NCI-H82 (cell line): ENCODE measurements at regions not wholly inside any gene's neighbourhood (a gene's known extent, or its start where the extent isn't known, plus 50 kb on each side); places are given as distances from the start of the nearest gene placed in this dataset.
"Not testable (repeated sequence)": the region's sequence is repeated elsewhere in the genome, so short reads cannot be mapped to it uniquely, and the experiment has no call there.

Source experiments
- DNase-seq: peaks from one replicate; lab custom pipeline; 2025; lab: John Stamatoyannopoulos, UW

DNA sequence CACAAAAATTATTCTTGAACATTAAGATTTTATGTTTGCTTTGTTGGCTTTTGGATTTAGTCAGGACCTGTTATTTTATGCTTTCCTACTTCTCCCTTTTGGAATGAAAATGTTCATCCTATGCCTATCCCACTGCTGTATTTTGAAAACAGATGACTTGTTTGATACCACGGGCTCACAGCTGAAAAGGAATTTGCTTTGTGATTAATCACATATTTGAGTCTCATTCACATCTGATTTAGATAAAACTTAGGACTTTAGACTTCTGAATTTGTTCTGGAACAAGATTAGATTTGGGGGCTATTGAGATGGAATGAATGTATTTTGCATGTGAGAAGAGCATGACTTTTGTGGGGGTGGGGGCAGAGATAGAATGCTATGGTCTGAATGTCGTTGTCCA is 1012.6 kb downstream of the CDH11 start:
- no peak for DNase-seq

GRCh38 chr16:64102654-64103053 is 1019.2 kb downstream of the CDH11 start:
- no peak for DNase-seq

GRCh38 chr16:64098451-64098850 is 1023.4 kb downstream of the CDH11 start:
- no peak for DNase-seq

GRCh38 chr16:64096689-64097088 is 1025.2 kb downstream of the CDH11 start:
- DNase-seq: no peak

DNA sequence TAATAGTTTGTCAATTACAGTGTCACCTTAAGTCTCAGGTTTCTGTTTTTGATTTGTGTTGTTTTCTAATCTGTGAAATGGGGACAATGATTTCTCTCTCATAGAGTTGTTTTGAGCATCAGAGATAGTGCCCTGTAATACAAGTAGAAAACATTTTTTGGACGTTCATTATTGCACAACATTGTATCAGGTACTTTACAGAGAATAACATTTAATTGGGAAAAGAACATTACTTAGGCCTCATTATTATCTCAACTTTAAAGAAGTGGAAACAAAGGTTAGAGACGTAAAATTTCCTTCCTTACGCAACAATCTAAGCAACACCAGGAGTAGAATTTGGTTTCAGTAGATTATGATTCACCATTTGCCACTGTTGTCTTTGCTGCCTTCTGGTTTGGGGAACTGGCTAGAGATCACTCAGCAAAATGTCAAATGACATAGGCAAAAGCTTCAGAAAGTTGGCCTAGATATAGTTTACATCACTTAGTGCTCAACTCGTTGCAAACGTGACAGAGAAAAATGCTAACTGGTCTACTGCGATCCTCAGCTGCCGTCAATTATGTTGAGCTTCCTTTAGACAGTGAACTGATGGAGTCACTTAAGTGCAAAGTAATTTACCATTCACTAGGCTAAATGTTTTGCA is 1026.8 kb downstream of the CDH11 start:
- no peak for DNase-seq

- DNase-seq: peak; percentile 3
These were observed 1027.5 kb downstream of the CDH11 start for GRCh38 chr16:64094181-64094965.

DNA sequence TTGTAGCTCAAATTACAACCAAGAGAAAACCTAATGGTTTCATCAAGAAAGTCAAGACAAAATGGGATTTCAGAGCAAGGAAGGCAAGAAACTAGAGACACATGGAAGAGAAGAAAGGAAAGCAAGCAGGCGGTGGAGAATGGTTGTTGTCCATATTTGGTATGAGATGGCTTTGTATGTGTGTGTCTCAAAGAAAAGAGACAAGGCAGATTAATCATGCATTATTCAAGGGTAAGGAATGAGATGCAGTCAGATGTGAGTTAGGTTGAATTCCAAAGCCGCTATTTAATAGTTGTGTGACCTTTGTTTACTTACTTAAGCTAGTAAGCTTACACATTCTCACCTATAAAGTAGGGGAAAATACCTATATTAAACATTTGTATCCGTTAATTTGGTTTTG is 1029.6 kb downstream of the CDH11 start:
- no peak for DNase-seq

- peak; percentile 30 for DNase-seq
These were observed 1031.5 kb downstream of the CDH11 start for GRCh38 chr16:64090327-64090726.

DNA sequence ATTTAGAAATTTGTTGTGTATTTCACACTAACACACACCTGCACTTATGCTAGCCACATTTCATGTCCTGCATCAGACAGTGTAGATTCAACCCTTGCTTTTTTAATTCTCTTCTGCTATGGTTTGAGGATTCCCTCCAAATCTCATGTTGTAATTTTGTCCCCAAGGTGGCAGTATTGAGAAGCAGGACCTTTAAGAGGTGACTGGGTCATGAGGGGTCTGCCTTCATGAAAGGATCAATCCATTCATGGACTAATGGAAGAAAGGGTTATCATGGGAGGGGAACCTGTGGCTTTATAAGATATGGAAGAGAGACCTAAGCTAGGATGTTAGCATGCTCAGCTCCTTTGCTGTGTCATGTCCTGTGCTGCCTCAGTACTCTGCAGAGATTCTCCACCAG is 1032.2 kb downstream of the CDH11 start:
- peak; percentile 77 for DNase-seq

DNA sequence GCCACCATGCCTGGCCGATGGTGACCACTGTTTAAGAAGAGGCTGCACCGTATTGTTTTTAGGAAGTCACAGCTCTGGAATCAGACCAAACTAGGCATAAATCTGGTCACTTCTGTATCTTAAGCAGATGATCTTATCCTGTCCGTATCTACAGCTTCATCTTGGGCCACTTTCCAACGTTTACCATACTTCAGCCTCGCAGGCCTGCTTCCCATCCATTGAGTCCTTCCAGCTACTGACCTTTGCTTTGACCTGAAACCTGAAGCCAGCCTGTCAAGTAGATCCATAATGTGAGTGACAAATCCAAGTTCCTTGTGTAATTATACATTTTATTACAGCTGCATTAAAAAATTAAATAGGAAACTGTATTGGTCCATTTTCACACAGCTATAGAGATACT is 1033.0 kb downstream of the CDH11 start:
- DNase-seq: no peak

DNA sequence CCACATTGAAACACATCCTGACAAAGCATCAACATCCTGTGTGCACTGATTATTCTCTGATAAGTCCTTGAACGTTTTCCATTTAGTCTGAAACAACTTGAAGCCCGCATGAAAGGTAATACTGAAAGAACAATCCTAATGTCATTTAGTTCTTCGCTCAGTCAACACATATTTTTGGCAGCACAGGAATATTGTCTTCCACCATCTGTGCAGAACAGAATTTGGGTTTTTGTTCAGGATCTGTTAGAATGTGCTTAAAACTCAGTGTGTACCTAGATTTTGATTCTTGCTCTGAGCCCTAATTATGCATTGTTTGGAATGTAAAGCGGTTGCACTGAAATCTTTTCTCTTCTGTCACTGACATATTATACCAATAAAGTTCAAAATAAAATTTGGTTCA is 1036.6 kb downstream of the CDH11 start:
- no peak for DNase-seq

GRCh38 chr16:64084706-64085105 is 1037.2 kb downstream of the CDH11 start:
- DNase-seq: no peak

- no peak for DNase-seq
These were observed 1038.3 kb downstream of the CDH11 start for GRCh38 chr16:64083428-64084129.

DNA sequence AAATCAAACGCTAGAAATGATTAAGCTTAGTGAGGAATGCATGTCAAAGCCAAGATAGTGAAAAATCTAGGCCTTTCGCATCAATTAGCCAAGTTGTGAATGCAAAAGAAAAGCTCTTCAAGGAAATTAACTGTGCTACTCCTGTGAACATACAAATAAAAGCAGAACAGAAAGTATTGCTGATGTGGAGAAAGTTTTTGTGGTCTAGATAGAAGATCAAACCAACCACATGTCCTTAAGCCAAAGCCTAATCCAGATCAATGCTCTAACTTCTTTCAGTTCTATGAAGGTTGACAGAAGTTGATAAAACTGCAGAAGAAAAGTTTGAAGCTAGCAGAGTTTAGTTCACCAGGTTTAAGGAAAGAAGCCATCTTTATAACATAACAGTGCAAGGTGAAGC is 1044.6 kb downstream of the CDH11 start:
- no peak for DNase-seq

GRCh38 chr16:64074706-64075105 is 1047.2 kb downstream of the CDH11 start:
- DNase-seq: no peak

DNA sequence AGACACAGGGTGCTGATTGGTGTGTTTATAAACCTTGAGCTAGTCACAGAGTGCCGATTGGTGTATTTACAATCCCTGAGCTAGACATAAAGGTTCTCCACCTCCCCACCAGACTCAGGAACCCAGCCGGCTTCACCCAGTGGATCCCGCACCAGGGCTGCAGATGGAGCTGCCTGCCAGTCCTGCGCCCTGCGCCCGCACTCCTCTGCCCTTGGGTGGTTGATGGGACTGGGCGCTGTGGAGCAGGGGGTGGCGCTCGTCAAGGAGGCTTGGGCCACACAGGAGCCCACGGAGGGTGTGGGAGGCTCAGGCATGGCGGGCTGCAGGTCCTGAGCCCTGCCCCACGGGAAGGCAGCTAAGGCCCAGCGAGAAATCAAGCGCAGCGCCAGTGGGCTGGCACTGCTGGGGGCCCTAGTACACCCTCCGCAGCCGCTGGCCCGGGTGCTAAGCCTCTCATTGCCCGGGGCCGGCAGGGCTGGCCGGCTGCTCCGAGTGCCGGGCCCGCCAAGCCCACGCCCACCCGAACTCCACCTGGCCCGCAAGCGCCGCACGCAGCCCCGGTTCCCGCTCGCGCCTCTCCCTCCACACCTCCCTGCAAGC is 1049.6 kb downstream of the CDH11 start:
- not testable (repeated sequence) for DNase-seq

DNA sequence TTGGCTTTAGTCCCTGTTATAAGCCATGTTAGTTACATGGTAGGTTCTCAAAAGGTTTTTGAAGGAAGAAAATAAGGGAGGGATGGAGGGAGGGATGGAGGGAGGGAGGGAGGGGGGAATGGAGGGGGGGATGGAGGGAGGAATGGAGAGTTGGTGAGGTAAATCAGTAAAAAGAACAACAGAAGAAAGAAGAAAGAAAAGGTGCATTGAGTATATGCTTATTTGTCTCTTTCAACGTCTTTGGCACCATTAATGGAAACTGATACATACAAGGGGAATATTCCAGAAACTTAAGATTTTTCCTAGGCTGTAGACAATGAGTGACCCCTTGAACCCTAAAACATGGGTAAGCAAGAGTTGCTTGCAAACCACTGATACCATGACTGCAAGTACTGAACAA is 1056.3 kb downstream of the CDH11 start:
- DNase-seq: no peak

DNA sequence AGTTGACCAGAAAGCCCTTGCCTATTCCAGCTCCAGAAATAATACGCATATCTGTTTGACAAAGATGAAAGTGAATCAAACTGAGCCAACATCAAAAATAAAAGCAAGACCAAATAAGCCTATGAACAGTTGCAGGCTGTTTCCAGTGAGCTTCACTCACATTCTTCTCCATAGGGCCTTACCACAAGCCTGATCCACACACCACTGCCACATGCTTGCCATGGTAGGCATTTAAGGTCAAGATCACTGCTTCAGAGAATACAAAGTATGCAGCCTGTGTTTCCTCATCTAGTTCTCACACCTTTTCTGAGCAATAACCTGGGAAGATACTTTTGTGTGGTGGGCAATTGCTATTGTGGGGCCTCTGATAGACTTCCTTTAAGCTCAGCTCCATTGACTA is 1060.2 kb downstream of the CDH11 start:
- no peak for DNase-seq

DNA sequence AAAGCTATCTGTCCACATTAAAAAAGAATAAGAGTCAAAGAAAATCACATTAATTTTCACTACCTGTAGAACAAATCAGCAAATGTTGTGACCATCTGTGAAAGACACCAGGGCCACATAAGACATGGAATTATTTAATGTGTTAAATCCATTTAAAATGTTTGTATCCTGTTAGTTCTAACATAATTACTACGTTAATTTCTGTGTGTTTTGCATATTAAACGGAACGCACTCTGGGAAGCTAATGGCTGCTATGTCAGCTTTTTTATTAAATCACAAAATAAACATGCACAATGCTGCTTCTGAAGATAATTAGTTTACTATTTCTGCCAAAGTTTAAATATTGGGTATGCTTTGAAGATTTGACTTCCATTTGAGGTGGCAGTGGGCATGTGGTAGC is 1061.2 kb downstream of the CDH11 start:
- DNase-seq: no peak

- DNase-seq: no peak
These were observed 1063.2 kb downstream of the CDH11 start for GRCh38 chr16:64058685-64059084.

DNA sequence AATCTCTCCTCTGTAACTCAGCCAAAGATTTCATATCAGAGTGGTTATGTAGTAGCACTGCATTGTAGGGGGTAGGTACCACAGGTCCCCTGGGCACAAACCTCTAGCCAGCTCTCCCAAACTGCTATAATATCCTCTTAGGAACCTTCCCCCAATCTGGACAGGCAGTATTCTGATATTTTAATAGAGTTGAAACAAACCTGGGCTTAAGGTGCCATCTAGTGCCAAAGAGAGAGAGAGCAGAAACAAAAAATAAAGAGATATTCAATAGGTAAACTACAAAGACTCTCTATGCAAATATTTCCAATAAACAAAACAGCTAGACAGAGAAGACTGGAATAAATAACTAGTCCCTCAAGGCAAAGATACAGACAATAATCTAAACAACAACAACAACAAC is 1070.0 kb downstream of the CDH11 start:
- peak; percentile 31 for DNase-seq

- no peak for DNase-seq
These were observed 1074.0 kb downstream of the CDH11 start for GRCh38 chr16:64047878-64048277.

GRCh38 chr16:64047207-64047606 is 1074.7 kb downstream of the CDH11 start:
- no peak for DNase-seq
